ENCODE measurements at regions not wholly inside any gene's neighbourhood (a gene's known extent, or its start where the extent isn't known, plus 50 kb on each side); places are given as distances from the start of the nearest gene placed in this dataset.

DNA sequence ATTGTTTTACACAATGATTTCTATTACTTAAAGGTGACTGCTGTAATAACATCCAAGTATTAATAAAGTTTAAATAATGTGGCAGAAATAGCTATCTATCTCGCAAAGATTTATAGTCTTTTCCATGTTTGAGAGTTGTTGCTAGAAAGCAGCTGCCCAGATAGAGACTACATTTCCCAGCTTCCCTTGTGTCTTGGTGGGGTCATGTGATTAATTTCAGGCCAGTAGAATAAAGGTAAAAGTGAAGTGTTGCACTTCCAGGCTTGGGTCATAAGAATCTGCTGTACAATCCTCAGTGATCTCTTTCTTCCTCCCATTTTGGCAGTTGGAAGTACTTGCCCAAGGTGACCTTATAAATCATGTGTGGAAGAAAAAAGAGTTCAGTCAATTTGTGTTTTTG, 449.7 kb upstream of the USP15 start:
- no peaks in the 10 kb centered on the region for H3K27me3 ChIP-seq (ENCODE audit: insufficient read depth, low read depth)
- H3K4me3 ChIP-seq (IDR thresholded peaks at IDR 0.05; ENCODE audit: insufficient read depth, low read depth, low read length) = no peak overlapping the region
- no peak overlapping the region for H3K9ac ChIP-seq
- H3K27ac ChIP-seq = no peak overlapping the region
- no peak overlapping the region for H2AFZ ChIP-seq (ENCODE audit: low read depth)
- no peak overlapping the region for H3K4me2 ChIP-seq
- no peaks in the 10 kb centered on the region for H3K79me2 ChIP-seq (ENCODE audit: insufficient read depth, low read depth)
- H3K4me1 ChIP-seq (ENCODE audit: low read depth, poor library complexity, severe bottlenecking) = no peaks in the 10 kb centered on the region
- H4K20me1 ChIP-seq (ENCODE audit: insufficient read depth) = no peaks in the 10 kb centered on the region
- H3K36me3 ChIP-seq (ENCODE audit: insufficient read depth) = no peaks in the 10 kb centered on the region
- TF ChIP-seq, protein P1, sequence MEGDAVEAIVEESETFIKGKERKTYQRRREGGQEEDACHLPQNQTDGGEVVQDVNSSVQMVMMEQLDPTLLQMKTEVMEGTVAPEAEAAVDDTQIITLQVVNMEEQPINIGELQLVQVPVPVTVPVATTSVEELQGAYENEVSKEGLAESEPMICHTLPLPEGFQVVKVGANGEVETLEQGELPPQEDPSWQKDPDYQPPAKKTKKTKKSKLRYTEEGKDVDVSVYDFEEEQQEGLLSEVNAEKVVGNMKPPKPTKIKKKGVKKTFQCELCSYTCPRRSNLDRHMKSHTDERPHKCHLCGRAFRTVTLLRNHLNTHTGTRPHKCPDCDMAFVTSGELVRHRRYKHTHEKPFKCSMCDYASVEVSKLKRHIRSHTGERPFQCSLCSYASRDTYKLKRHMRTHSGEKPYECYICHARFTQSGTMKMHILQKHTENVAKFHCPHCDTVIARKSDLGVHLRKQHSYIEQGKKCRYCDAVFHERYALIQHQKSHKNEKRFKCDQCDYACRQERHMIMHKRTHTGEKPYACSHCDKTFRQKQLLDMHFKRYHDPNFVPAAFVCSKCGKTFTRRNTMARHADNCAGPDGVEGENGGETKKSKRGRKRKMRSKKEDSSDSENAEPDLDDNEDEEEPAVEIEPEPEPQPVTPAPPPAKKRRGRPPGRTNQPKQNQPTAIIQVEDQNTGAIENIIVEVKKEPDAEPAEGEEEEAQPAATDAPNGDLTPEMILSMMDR (conservative IDR thresholded peaks at IDR 0.05; ENCODE audit: low read depth, low read length) = no peak

DNA sequence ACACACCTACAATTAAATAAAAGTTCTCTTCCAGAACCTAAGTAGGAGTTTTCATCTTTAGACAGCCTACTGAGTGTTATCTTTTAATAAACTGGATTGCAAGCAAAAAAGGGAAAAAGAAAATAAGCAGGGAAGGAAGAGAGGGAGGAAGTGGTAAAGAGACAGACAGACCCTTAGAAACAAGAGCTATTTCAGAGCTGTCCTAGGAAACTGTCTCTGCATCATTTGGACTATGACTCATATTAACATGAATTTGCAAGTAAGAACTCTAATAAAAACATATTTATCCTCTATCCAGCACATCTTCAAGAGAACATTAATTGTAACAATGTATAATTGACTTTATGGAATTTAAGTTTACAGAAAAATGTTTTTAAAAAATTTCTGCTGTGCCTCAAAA, 438.8 kb upstream of the USP15 start:
- Histone ChIP-seq H3K36me3 (ENCODE audit: insufficient read depth) (no peaks in the 10 kb centered on the region), H3K4me2 (no peak overlapping the region), H3K27me3 (ENCODE audit: insufficient read depth, low read depth) (no peaks in the 10 kb centered on the region), H3K79me2 (ENCODE audit: insufficient read depth, low read depth) (no peaks in the 10 kb centered on the region), H3K4me3 (IDR thresholded peaks at IDR 0.05; ENCODE audit: insufficient read depth, low read depth, low read length) (no peak overlapping the region), H3K27ac (no peak overlapping the region), H3K4me1 (ENCODE audit: low read depth, poor library complexity, severe bottlenecking) (no peaks in the 10 kb centered on the region), H4K20me1 (ENCODE audit: insufficient read depth) (no peaks in the 10 kb centered on the region), H2AFZ (ENCODE audit: low read depth) (no peak overlapping the region), H3K9ac (no peak overlapping the region)
- TF ChIP-seq, protein P1 (conservative IDR thresholded peaks at IDR 0.05; ENCODE audit: low read depth, low read length) = no peak

DNA sequence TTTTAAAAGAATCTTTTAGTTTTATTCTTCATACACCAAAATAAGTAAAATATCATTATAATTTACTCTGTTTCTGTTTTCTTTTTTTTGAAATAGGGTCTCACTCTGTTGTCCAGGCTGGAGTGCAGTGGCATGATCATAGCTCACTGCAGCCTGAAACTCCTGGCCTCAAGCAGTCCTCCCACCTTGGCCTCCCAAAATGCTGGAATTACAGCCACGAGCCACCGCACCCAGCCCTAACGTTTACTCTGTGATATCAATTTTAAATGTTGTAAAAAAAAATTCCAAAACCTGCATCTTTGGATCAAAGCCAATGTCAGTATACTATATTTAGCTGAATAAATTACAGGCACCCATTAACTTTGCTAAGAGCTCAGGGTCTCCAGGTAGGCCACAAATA, 437.1 kb upstream of the USP15 start:
- H3K4me3 ChIP-seq (IDR thresholded peaks at IDR 0.05; ENCODE audit: insufficient read depth, low read depth, low read length) = no peak overlapping the region
- no peaks in the 10 kb centered on the region for H4K20me1 ChIP-seq (ENCODE audit: insufficient read depth)
- TF ChIP-seq, protein P1 (conservative IDR thresholded peaks at IDR 0.05; ENCODE audit: low read depth, low read length) = no peak
- no peaks in the 10 kb centered on the region for H3K79me2 ChIP-seq (ENCODE audit: insufficient read depth, low read depth)
- H3K27ac ChIP-seq = no peak overlapping the region
- H3K9ac ChIP-seq = no peak overlapping the region
- H3K27me3 ChIP-seq (ENCODE audit: insufficient read depth, low read depth) = no peaks in the 10 kb centered on the region
- no peak overlapping the region for H2AFZ ChIP-seq (ENCODE audit: low read depth)
- no peaks in the 10 kb centered on the region for H3K36me3 ChIP-seq (ENCODE audit: insufficient read depth)
- H3K4me2 ChIP-seq = no peak overlapping the region
- H3K4me1 ChIP-seq (ENCODE audit: low read depth, poor library complexity, severe bottlenecking) = no peaks in the 10 kb centered on the region

GRCh38 chr12:61846765-61847164, 413.4 kb upstream of the USP15 start:
- Histone ChIP-seq H3K79me2 (ENCODE audit: insufficient read depth, low read depth) (no peaks in the 10 kb centered on the region), H4K20me1 (ENCODE audit: insufficient read depth) (no peaks in the 10 kb centered on the region), H3K36me3 (ENCODE audit: insufficient read depth) (no peaks in the 10 kb centered on the region), H3K27ac (no peak overlapping the region), H3K4me1 (ENCODE audit: low read depth, poor library complexity, severe bottlenecking) (no peaks in the 10 kb centered on the region), H3K9ac (no peak overlapping the region), H3K4me2 (no peak overlapping the region), H3K27me3 (ENCODE audit: insufficient read depth, low read depth) (no peaks in the 10 kb centered on the region), H2AFZ (ENCODE audit: low read depth) (no peak overlapping the region), H3K4me3 (IDR thresholded peaks at IDR 0.05; ENCODE audit: insufficient read depth, low read depth, low read length) (no peak overlapping the region)
- TF ChIP-seq, protein P1 (conservative IDR thresholded peaks at IDR 0.05; ENCODE audit: low read depth, low read length) = no peak

DNA sequence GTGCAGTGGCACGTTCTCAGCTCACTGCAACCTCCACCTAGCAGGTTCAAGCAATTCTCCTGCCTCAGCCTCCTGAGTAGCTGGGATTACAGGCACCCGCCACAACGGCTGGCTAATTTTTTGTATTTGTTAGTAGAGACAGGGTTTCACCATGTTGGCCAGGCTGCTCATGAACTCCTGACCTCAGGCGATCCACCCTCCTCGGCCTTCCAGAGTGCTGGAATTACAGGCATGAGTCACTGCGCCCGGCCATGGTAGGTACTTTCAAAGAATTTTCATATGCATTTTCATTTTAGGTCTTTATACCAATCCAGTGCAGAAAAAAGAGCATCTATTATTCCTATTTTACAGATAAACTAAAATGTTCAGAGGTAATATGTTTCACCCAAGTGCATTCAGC, 411.3 kb upstream of the USP15 start:
- H2AFZ ChIP-seq (ENCODE audit: low read depth) = no peak overlapping the region
- H3K9ac ChIP-seq = no peak overlapping the region
- H3K4me3 ChIP-seq (IDR thresholded peaks at IDR 0.05; ENCODE audit: insufficient read depth, low read depth, low read length) = no peak overlapping the region
- H3K4me2 ChIP-seq = no peak overlapping the region
- TF ChIP-seq, protein P1 (conservative IDR thresholded peaks at IDR 0.05; ENCODE audit: low read depth, low read length) = no peak
- no peaks in the 10 kb centered on the region for H3K4me1 ChIP-seq (ENCODE audit: low read depth, poor library complexity, severe bottlenecking)
- H3K79me2 ChIP-seq (ENCODE audit: insufficient read depth, low read depth) = no peaks in the 10 kb centered on the region
- H3K27ac ChIP-seq = no peak overlapping the region
- H4K20me1 ChIP-seq (ENCODE audit: insufficient read depth) = no peaks in the 10 kb centered on the region
- no peaks in the 10 kb centered on the region for H3K27me3 ChIP-seq (ENCODE audit: insufficient read depth, low read depth)
- H3K36me3 ChIP-seq (ENCODE audit: insufficient read depth) = no peaks in the 10 kb centered on the region
